ENCODE measurements at regions not wholly inside any gene's neighbourhood (a gene's known extent, or its start where the extent isn't known, plus 50 kb on each side); places are given as distances from the start of the nearest gene placed in this dataset.

- intact Hi-C loops (cut with DNase I; ENCODE audit: low total_unique reads), result no loop called here
- TF ChIP-seq POLR2A (IDR thresholded peaks at IDR 0.05) (no peak), CTCF (IDR thresholded peaks at IDR 0.05) (no peak), EP300 (IDR thresholded peaks at IDR 0.05) (no peak), POLR2AphosphoS5 (IDR thresholded peaks at IDR 0.05) (no peak)
- DNase-seq, result no peak
- Histone ChIP-seq H3K4me1 (no peaks in the 10 kb centered on the region), H3K4me3 (no peak overlapping the region), H3K9me3 (no peaks in the 10 kb centered on the region), H3K27me3 (no peaks in the 10 kb centered on the region), H3K27ac (no peak overlapping the region), H3K36me3 (no peaks in the 10 kb centered on the region)
- WGBS, 5 donors, result 20 to 37% (median 26%) methylated on average over 2 of the region's 2 CpGs
Measured at GRCh38 chr7:8923164-8923806, 489.9 kb downstream of the NXPH1 start.

GRCh38 chr7:8931906-8932646 lies 498.7 kb downstream of the NXPH1 start:
- intact Hi-C loops (cut with DNase I; ENCODE audit: low total_unique reads), result no loop called here
- WGBS, 5 donors, result 68 to 87% (median 77%) methylated on average over 8 of the region's 8 CpGs

GRCh38 chr7:8932751-8933150 lies 499.3 kb downstream of the NXPH1 start:
- no peak for TF ChIP-seq POLR2A (IDR thresholded peaks at IDR 0.05)
- no peak for TF ChIP-seq CTCF (IDR thresholded peaks at IDR 0.05)
- TF ChIP-seq EP300 (IDR thresholded peaks at IDR 0.05), result no peak
- no peak for TF ChIP-seq POLR2AphosphoS5 (IDR thresholded peaks at IDR 0.05)
- no peaks in the 10 kb centered on the region for H3K9me3 ChIP-seq
- H3K36me3 ChIP-seq, result no peaks in the 10 kb centered on the region
- 88 to 98% (median 92%) methylated on average over 2 of the region's 2 CpGs for WGBS, 5 donors
- no peak overlapping the region for H3K27ac ChIP-seq
- H3K4me3 ChIP-seq, result no peak overlapping the region
- no peaks in the 10 kb centered on the region for H3K4me1 ChIP-seq
- intact Hi-C loops (cut with DNase I; ENCODE audit: low total_unique reads), result no loop called here
- H3K27me3 ChIP-seq, result no peaks in the 10 kb centered on the region
- no peak for DNase-seq

More at GRCh38 chr7:8931906-8932646, 498.7 kb downstream of the NXPH1 start:
- H3K4me3 ChIP-seq, result no peak overlapping the region
- TF ChIP-seq CTCF (IDR thresholded peaks at IDR 0.05) (no peak), POLR2AphosphoS5 (IDR thresholded peaks at IDR 0.05) (no peak), POLR2A (IDR thresholded peaks at IDR 0.05) (no peak), EP300 (IDR thresholded peaks at IDR 0.05) (no peak)
- no peak for DNase-seq
- no peaks in the 10 kb centered on the region for H3K27me3 ChIP-seq
- H3K27ac ChIP-seq, result no peak overlapping the region
- H3K9me3 ChIP-seq, result no peaks in the 10 kb centered on the region
- no peaks in the 10 kb centered on the region for H3K4me1 ChIP-seq
- H3K36me3 ChIP-seq, result no peaks in the 10 kb centered on the region

GRCh38 chr7:8937204-8937603 lies 503.8 kb downstream of the NXPH1 start:
- WGBS, 5 donors, result 64 to 87% (median 73%) methylated on average over 2 of the region's 2 CpGs

More at GRCh38 chr7:8937204-8937603, 503.8 kb downstream of the NXPH1 start:
- H3K4me1 ChIP-seq, result no peaks in the 10 kb centered on the region
- intact Hi-C loops (cut with DNase I; ENCODE audit: low total_unique reads), result no loop called here
- H3K36me3 ChIP-seq, result no peaks in the 10 kb centered on the region
- no peaks in the 10 kb centered on the region for H3K27me3 ChIP-seq
- no peak for DNase-seq
- H3K27ac ChIP-seq, result no peak overlapping the region
- TF ChIP-seq POLR2A (IDR thresholded peaks at IDR 0.05) (no peak), POLR2AphosphoS5 (IDR thresholded peaks at IDR 0.05) (no peak), EP300 (IDR thresholded peaks at IDR 0.05) (no peak), CTCF (IDR thresholded peaks at IDR 0.05) (no peak)
- no peak overlapping the region for H3K4me3 ChIP-seq
- no peaks in the 10 kb centered on the region for H3K9me3 ChIP-seq
